HUDEP-2 (cell line): ENCODE measurements at regions not wholly inside any gene's neighbourhood (a gene's known extent, or its start where the extent isn't known, plus 50 kb on each side); places are given as distances from the start of the nearest gene placed in this dataset.
A peak's percentile ranks its signal among the peaks of the same experiment; 100 is the strongest.
"Not testable (repeated sequence)": the region's sequence is repeated elsewhere in the genome, so short reads cannot be mapped to it uniquely, and the experiment has no call there.

Source experiments
- DNase-seq, 76 experiments: peaks; one replicate each; lab custom pipeline; 2025; ENCODE audit not compliant: unreplicated experiment in 76 of 76; lab: John Stamatoyannopoulos, UW

GRCh38 chr15:62270216-62270921 is 105.3 kb upstream of the C2CD4B start:
- DNase-seq: no peak

DNA sequence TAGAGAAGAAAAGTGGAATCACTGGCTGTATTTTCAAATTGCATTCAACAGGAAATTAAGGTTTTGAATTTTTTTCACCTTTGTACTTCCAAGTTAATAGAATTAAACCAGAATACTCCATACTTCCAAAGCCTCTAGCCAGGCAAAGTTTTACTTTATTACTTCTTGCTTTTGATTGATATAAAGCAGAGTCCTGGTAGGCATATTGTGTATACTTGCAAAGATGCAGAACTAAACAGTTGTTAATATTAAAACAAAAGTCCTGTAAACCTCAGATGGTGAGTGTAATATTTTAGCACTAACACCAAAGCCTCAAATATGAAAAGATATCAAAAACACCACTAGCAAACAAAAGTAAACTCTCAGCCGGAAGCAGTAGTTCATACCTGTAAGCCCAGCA is 107.2 kb upstream of the C2CD4B start:
- no peak for DNase-seq

- no peak for DNase-seq
Observed at GRCh38 chr15:62275831-62276230, 110.7 kb upstream of the C2CD4B start.

DNA sequence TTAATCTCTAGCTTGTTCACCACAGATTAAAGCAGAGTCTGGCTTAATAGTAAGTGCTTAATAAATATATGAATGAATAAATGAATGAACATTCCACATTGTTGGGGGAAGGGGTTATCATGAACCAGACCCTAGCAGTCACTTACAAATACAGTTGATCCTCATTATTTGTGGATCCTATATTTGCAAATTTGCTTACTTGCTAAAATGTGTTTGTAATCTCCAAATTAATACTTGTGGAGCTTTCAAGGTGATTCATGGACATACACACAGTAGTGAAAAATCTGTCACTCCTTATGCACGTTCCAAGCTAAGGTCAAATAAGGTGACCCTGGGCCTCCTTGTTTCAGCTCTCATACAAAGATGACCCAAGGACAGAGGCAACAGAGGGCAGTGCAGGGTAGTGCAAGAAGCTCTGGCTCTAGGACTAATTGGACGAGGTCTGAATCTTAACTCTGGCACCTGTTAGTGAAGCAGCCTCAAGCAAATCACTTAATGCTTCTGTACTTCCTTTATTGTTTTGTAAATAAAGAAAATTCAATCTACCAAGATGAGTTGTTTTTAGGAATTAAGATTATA is 112.8 kb upstream of the C2CD4B start:
- DNase-seq: no peak

DNA sequence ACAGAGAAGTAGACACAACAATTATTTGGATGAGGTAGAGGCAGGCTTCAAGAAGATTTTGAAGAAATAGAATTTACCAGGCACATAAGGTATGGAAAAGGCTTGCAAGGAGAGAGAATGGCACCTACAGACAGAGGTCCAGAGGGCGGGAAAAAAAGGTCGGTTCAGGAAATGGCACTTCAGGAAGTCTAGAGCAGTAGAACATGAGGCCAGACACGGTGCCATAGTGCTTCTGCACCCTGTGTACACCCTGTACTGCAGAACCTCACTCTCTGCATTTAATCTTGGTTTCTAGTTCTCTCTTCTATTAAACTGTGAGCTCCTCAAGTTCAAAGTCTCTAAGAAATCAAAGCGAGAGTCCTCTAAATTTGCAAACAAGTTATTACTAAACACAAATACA is 113.4 kb upstream of the C2CD4B start:
- DNase-seq: no peak

- DNase-seq: no peak
Observed at GRCh38 chr15:62279041-62279440, 114.0 kb upstream of the C2CD4B start.

DNA sequence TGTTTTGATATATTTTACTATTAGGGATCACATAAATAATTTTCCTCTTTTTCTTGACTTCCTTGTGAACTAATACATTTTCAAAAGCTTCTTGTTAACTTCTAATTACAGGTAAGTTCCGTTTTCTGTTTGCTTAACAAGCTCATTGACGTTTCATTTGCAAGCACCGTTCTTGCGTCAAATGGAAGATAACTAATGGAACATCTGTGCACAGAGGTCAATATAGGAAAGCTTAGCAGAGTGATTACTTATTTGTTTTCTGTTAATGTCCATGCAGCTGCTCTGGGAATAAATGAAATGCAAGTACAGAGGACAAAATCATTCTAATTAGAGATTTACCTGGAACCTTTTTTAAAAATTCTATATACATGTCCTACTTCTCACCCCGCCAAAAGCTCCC is 115.5 kb upstream of the C2CD4B start:
- no peak for DNase-seq

GRCh38 chr15:62281801-62282200 is 116.7 kb upstream of the C2CD4B start:
- DNase-seq: not testable (repeated sequence)

DNA sequence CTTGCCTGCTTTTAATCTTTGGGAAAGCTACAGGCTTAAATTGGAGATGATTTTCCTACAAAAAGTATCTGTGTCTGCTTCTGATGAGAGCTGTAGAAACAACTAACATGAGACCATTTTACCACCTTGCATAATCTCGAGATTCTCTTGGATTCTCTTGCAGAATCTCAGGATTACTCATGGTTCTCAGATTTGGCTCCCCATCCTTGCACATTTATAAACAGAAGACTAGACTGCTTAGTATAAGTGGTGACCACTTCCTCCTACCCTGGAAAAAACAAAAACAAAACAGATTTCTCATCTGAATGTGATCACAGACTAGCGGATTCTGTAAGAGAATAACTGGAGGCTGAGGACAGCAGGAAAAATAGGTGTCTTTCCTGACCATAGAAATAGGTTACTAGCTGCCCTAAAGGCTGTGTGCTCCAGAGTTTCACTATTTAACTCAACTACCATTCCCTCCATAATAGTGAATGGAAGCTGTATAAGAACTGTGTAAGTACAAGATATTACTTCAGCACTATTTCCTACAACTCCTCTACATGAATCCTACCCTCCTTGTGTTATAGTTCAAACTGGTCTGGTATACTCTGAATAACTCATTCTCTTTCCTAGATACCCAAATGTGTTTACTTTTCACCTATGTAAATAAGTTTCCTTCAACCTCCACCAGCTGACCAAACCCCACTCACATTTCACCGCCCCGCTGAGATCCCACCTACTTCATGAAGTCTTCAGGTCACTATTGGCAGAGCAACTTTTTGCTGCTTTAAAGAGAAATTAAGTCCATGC is 122.2 kb upstream of the C2CD4B start:
- no peak for DNase-seq

DNA sequence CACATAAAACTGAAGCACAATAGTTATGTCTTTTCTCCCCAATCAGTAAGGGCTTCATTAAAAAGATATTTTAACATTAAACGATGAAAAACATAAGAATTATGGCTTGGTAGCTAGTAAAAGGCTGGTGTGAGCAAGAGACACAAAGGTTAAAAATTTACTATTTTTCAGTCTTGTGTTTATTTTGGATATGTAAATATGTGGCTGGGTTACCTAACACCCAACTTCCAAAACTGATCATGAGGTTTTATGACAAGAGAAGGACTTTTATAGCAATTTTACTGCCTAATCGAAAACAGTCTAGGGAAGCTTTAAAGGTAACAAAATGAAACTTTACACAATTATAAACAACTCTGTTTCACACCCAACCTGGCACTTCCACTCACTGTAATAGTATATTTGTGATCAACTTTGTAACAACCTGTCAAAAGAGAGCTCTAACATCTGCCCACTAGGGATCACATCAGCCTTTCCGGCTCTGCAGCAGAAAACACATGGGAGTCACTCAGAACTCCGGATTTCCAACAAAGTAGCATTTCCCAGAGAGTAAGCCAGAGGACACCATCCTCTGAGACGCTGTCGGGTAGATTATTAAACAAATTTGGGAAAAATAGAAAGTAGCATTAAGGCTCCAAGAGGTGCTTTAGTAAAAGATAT is 123.4 kb upstream of the C2CD4B start:
- no peak for DNase-seq

DNA sequence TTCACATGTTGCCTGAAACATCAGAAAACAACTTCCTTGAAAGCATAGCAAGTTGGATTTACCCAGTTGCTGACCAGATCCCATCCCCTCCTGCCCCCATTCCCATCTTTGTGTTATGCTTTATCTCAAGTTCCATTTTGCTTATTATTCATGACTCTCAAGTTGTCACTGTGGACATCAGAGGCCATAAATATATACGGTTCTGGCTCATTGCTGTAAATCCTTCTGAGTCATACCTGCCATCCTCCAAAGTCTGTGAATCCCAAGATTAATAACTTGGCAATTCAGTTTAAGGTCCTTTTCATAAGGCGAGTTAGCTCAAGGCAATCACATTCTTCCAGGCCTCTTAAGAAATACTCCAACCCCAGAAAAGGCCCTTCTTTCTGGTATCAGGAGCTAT is 126.2 kb upstream of the C2CD4B start:
- DNase-seq: no peak

- DNase-seq: no peak
Observed at GRCh38 chr15:62296756-62297507, 131.8 kb upstream of the C2CD4B start.

DNA sequence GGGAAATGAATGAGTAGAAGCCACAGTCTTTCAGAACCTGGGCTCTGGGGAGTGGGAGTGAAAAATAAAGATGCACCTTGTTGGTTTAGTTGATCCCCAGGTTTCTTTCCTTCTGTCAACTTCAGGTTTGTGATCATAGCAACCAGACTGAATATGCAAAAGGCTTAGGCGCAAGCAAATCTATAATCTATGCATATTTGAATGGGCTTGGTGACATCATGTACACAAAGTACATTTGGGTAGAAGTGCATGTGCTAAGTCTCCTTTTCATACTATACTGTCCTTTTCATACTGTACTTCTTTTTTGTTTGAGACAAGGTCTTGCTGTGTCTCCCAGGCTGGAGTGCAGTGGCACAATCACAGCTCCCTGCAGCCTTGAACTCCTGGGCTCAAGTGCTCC is 132.4 kb upstream of the C2CD4B start:
- DNase-seq: no peak

DNA sequence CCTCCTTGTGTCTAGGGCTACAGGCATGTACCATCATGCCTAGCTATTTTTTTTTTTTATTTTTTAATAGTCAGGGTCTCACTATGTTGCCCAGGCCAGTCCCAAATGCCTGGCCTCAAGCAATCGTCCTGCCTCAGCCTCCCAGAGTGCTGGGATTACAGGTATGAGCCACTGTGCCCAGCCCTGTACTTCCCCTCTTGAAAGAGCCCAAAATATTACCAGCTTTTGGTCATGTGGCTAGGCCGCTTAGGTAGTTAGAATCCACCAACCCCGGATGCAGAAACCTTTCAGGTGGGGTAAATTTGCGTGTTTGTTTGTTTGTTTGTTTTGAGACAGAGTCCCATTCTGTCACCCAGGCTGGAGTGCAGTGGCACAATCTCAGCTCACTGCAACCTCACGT is 132.8 kb upstream of the C2CD4B start:
- no peak for DNase-seq

DNA sequence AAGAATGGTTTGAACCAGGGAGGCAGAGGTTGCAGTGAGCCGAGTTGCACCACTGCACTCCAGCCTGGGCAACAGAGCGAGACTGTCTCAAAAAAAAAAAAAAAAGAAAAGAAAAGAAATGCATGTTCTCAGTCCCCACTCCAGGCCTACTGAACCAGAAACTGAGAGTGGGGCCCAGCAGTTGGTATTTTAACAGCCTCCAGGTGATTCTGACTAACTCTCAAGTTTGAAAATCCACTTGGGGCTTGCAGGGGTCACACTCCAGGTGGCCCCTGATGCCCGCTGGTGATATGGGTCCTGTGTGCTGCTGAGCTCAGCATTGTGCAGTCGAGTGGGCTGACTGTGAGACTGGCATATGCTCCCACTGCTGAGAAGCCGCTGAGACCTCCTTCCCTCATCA is 133.7 kb upstream of the C2CD4B start:
- DNase-seq: no peak

DNA sequence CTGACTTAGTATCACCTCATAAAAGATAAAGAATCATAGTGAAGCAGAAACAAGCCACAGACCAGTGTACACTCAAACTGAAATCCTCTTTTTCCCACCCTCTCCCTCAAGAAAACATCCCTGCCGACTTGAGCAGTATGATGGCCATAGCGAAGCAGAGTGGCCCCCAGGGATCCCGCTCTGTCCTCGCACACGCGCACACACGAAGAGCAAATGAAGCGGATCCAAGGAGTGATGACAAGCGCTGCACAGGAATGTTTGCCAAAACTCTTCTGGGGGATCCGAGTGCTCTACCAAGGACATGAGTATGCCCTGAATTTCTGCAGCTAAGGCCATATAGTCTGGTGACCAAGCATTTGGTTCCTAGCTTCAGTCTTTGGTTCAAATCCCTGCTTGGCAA is 134.5 kb upstream of the C2CD4B start:
- no peak for DNase-seq

DNA sequence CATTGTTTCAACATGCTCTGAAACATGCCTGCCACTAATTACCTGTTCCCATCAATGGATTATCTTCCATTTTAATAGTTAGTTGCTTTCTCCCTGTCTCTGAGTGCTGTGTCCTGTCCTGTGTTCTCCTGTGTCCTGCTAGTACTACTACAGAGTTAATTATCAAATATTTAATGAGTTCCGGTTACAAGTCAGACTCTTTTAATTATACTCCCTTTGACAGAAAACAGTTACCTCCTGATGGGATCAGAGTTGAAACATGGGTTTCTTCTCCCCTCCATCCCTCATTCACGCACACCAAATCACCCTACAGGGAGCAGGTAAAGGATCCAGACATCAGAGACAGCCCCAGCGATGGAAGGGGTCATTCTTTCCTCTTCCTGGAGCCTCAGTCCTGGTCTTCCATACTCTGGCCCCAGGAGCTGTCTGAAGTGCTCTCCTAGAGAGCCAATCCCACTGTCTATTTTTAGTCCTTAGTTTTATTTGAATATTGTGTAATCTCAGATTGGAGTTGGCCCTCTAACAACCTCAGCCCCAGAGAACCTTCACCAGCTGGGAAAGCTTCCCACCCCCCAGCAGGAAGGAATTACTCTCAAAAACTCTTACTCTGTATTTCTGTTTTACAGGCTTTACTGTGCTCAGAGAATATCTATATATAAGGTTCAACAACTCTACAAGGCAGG is 137.0 kb upstream of the C2CD4B start:
- DNase-seq: no peak

- peak in 22 of 76 experiments; percentile 1 to 41 (median 10) for DNase-seq
Observed at GRCh38 chr15:62306851-62307504, 141.9 kb upstream of the C2CD4B start.

DNA sequence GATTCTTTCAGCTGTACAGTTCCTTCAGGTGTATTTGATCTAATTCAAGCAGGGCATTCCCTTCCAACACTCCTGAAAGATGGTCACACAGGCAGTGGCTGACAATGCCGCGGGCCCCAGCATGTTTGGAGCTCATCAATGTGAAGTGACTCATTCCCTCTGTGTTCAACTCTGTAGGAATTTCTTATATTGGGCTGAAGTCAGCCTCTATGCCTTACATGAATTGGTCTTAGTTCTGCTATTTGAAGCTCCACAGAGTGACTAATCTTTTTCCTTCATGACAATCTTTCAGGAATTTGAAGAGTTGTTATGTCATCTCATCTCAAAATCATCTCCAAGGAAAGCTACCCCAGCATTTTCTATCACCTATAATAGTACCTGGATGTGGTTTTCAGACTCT is 142.5 kb upstream of the C2CD4B start:
- no peak for DNase-seq
